ENCODE measurements at regions not wholly inside any gene's neighbourhood (a gene's known extent, or its start where the extent isn't known, plus 50 kb on each side); places are given as distances from the start of the nearest gene placed in this dataset.

GRCh38 chr9:1761807-1762206, 253.3 kb upstream of the SMARCA2 start:
- TF ChIP-seq CTCF (IDR thresholded peaks at IDR 0.05 in 4 of 5, conservative IDR thresholded peaks at IDR 0.05 in 1 of 5) (no peak), POLR2A (IDR thresholded peaks at IDR 0.05) (no peak)
